Lower leg skin (tissue), 4 donors: ENCODE measurements at regions not wholly inside any gene's neighbourhood (a gene's known extent, or its start where the extent isn't known, plus 50 kb on each side); places are given as distances from the start of the nearest gene placed in this dataset.

ENCODE experiments used
- DNase-seq, 2 donors: peaks; one replicate each; pipeline ENCODE4 v3.0.0-alpha.2; 2019; ENCODE audit warnings: low spot score in 2 of 2
- H3K4me3 ChIP-seq: fragments of 200-600 bp; sonication (generic); 2 replicates; pipeline ENCODE4 v1.5.1; 2017; ENCODE audit warnings: mild to moderate bottlenecking, low read depth; ENCODE audit not compliant: poor library complexity, severe bottlenecking
- CTCF ChIP-seq, 3 donors: fragments of 450-650 bp; IDR thresholded peaks; one replicate each; pipeline ENCODE4 v1.5.1; 2016; ENCODE audit warnings: antibody characterized with exemption in 3 of 3, mild to moderate bottlenecking in 3 of 3, moderate library complexity in 2 of 3
- POLR2A ChIP-seq, 2 donors: fragments of 450-650 bp; IDR thresholded peaks; one replicate each; pipeline ENCODE4 v1.6.1; 2016 to 2017; ENCODE audit warnings: antibody characterized with exemption in 2 of 2, mild to moderate bottlenecking in 1 of 2, moderate library complexity in 1 of 2
- WGBS, 2 donors: methylation state at CpG; one replicate each; pipeline ENCODE4 v1.1.5; 2018; 5-methylcytosine and 5-hydroxymethylcytosine counted together
- intact Hi-C: fragments of 100-400 bp; cut with DNase I; formaldehyde crosslinking; loops from one replicate; pipeline ENCODE4 v1.15.0; 2023; ENCODE audit warnings: low total_unique reads

GRCh38 chr17:13941781-13942180 lies 127.5 kb upstream of the COX10 start:
- 77 to 94% methylated on average over 3 of the region's 3 CpGs for WGBS, 2 donors
- DNase-seq = no peak
- no peak overlapping the region for H3K4me3 ChIP-seq
- TF ChIP-seq POLR2A (IDR thresholded peaks at IDR 0.05) = no peak
- no peak for TF ChIP-seq CTCF (IDR thresholded peaks at IDR 0.05)
- intact Hi-C loops = no loop called here

- H3K4me3 ChIP-seq = no peak overlapping the region
- 67 to 72% methylated on average over 2 of the region's 2 CpGs for WGBS, 2 donors
- intact Hi-C loops = no loop called here
- TF ChIP-seq CTCF (IDR thresholded peaks at IDR 0.05) (no peak), POLR2A (IDR thresholded peaks at IDR 0.05) (no peak)
- no peak for DNase-seq
Measured at GRCh38 chr17:13943909-13944308, 125.4 kb upstream of the COX10 start.

- intact Hi-C loops = no loop called here
- 84 to 88% methylated on average over 6 of the region's 6 CpGs for WGBS, 2 donors
Measured at GRCh38 chr17:13947499-13947898, 121.8 kb upstream of the COX10 start.

GRCh38 chr17:13952009-13952750 lies 117.1 kb upstream of the COX10 start:
- no peak for TF ChIP-seq CTCF (IDR thresholded peaks at IDR 0.05)
- TF ChIP-seq POLR2A (IDR thresholded peaks at IDR 0.05) = no peak
- intact Hi-C loops = no loop called here
- 35 to 44% methylated on average over 4 of the region's 4 CpGs for WGBS, 2 donors
- H3K4me3 ChIP-seq = no peak overlapping the region
- DNase-seq = no peak

More at GRCh38 chr17:13947499-13947898, 121.8 kb upstream of the COX10 start:
- no peak for DNase-seq
- no peak overlapping the region for H3K4me3 ChIP-seq
- TF ChIP-seq POLR2A (IDR thresholded peaks at IDR 0.05) = no peak
- TF ChIP-seq CTCF (IDR thresholded peaks at IDR 0.05) = no peak

GRCh38 chr17:13953841-13954240 lies 115.5 kb upstream of the COX10 start:
- H3K4me3 ChIP-seq = no peak overlapping the region
- DNase-seq = no peak
- WGBS, 2 donors = 0% methylated on average over 1 of the region's 1 CpG
- TF ChIP-seq POLR2A (IDR thresholded peaks at IDR 0.05) (no peak), CTCF (IDR thresholded peaks at IDR 0.05) (no peak)
- intact Hi-C loops = no loop called here

GRCh38 chr17:13957636-13958035 lies 111.7 kb upstream of the COX10 start:
- no peak for DNase-seq
- H3K4me3 ChIP-seq = no peak overlapping the region
- TF ChIP-seq CTCF (IDR thresholded peaks at IDR 0.05) = no peak
- no peak for TF ChIP-seq POLR2A (IDR thresholded peaks at IDR 0.05)
- 60 to 68% methylated on average over 3 of the region's 3 CpGs for WGBS, 2 donors
- intact Hi-C loops = no loop called here
